Activated CD4-positive, CD25-positive, alpha-beta regulatory T cell treated with anti-CD3 and anti-CD28 coated beads, Interleukin-2, amount 50 U/mL, for 72 hours (primary cell): ENCODE measurements at regions not wholly inside any gene's neighbourhood (a gene's known extent, or its start where the extent isn't known, plus 50 kb on each side); places are given as distances from the start of the nearest gene placed in this dataset.
"Not testable (repeated sequence)": the region's sequence is repeated elsewhere in the genome, so short reads cannot be mapped to it uniquely, and the experiment has no call there.

Source experiments
- DNase-seq: peaks from one replicate; pipeline ENCODE4 v3.0.0; 2021

- DNase-seq, result no peak
These were observed 73.3 kb upstream of the WASF3 start for GRCh38 chr13:26484196-26484595.

GRCh38 chr13:26485288-26485687 lies 72.2 kb upstream of the WASF3 start:
- no peak for DNase-seq

GRCh38 chr13:26485786-26486185 lies 71.7 kb upstream of the WASF3 start:
- DNase-seq, result no peak

- DNase-seq, result no peak
These were observed 70.9 kb upstream of the WASF3 start for GRCh38 chr13:26486550-26486949.

GRCh38 chr13:26487781-26488180 lies 69.7 kb upstream of the WASF3 start:
- DNase-seq, result no peak

GRCh38 chr13:26488236-26489003 lies 69.1 kb upstream of the WASF3 start:
- no peak for DNase-seq

GRCh38 chr13:26492301-26492700 lies 65.2 kb upstream of the WASF3 start:
- DNase-seq, result not testable (repeated sequence)

GRCh38 chr13:26494571-26495195 lies 62.8 kb upstream of the WASF3 start:
- DNase-seq, result no peak

GRCh38 chr13:26495750-26496149 lies 61.7 kb upstream of the WASF3 start:
- no peak for DNase-seq

GRCh38 chr13:26497968-26498511 lies 59.4 kb upstream of the WASF3 start:
- no peak for DNase-seq

GRCh38 chr13:26498656-26499601 lies 58.6 kb upstream of the WASF3 start:
- no peak for DNase-seq

- DNase-seq, result no peak
These were observed 56.7 kb upstream of the WASF3 start for GRCh38 chr13:26500618-26501320.

- no peak for DNase-seq
These were observed 55.8 kb upstream of the WASF3 start for GRCh38 chr13:26501641-26502040.

- no peak for DNase-seq
These were observed 54.7 kb upstream of the WASF3 start for GRCh38 chr13:26502826-26503225.

GRCh38 chr13:26503826-26504594 lies 53.5 kb upstream of the WASF3 start:
- no peak for DNase-seq
